Fibroblast of skin of right quadriceps (primary cell): ENCODE measurements at regions not wholly inside any gene's neighbourhood (a gene's known extent, or its start where the extent isn't known, plus 50 kb on each side); places are given as distances from the start of the nearest gene placed in this dataset.
A peak's percentile ranks its signal among the peaks of the same experiment; 100 is the strongest.
"Not testable (repeated sequence)": the region's sequence is repeated elsewhere in the genome, so short reads cannot be mapped to it uniquely, and the experiment has no call there.

Experiments
- DNase-seq: peaks from one replicate; pipeline ENCODE4 v3.0.0-alpha.2; 2013

DNA sequence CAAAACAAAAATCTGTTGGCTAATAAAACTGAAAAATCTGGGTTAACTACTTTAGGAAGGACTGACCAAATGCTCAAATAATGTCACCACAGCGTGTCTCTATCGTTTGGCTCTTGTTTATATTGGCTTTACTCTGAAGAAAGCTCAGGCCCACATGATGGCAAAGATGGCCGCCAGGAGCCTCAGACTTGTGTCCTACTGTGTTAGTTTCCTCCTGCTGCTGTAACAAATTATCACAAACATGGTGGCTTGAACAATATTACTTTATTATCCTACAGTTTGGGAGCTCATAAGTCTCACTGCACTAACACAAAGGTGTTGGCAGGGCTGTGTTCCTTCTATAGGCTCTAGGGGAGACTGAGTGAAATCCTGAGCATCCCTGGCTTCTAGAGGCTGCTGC lies 303.0 kb downstream of the DAD1 start:
- DNase-seq: no peak

- no peak for DNase-seq
These were observed 306.1 kb downstream of the DAD1 start for GRCh38 chr14:22282949-22283348.

GRCh38 chr14:22282417-22282816 lies 306.6 kb downstream of the DAD1 start:
- DNase-seq: no peak

DNA sequence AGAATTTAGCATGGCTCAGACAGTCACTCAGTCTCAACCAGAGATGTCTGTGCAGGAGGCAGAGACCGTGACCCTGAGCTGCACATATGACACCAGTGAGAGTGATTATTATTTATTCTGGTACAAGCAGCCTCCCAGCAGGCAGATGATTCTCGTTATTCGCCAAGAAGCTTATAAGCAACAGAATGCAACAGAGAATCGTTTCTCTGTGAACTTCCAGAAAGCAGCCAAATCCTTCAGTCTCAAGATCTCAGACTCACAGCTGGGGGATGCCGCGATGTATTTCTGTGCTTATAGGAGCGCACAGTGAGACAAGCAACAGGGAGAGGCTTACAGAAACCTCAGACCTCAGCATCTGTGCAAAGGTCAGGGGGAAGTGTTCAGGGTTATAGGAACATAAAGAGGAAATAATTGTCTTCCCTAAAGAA lies 307.6 kb downstream of the DAD1 start:
- not testable (repeated sequence) for DNase-seq

DNA sequence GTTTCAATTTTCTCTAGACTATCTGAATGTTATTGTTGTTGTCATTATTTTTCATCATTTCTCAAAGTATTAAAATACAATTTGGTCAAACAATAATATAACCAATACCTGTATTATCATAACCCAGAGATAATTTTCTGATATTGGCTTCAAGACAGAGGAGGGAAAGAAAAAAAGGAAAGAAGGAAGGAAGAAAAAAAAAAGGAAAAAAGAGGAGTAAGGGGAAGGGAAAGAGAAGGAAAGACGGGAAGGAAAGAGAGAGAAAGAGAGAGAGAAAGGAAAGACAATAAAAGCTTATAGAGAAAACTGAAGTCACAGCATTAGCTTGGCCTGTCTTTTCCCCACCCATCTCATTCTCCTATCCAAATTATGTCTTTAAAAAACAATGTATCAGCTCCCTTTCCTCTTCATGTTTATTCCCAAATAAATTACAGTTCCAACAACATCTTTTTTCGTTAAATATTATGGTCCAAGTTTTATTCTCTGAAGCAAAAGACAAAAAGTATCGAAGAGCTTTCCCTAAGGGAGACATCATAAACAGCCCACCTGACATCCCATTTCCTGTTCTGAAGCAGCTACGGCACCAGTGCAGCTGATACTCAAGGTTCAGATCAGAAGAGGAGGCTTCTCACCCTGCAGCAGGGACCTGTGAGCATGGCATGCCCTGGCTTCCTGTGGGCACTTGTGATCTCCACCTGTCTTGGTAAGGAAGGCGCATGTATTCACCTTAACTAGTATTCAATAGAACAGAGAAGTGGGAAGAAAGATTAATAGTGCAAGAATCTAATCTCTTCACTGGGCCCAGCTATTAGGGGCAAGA lies 308.3 kb downstream of the DAD1 start:
- DNase-seq: no peak

- DNase-seq: peak; percentile 14
These were observed 311.9 kb downstream of the DAD1 start for GRCh38 chr14:22276913-22277816.

DNA sequence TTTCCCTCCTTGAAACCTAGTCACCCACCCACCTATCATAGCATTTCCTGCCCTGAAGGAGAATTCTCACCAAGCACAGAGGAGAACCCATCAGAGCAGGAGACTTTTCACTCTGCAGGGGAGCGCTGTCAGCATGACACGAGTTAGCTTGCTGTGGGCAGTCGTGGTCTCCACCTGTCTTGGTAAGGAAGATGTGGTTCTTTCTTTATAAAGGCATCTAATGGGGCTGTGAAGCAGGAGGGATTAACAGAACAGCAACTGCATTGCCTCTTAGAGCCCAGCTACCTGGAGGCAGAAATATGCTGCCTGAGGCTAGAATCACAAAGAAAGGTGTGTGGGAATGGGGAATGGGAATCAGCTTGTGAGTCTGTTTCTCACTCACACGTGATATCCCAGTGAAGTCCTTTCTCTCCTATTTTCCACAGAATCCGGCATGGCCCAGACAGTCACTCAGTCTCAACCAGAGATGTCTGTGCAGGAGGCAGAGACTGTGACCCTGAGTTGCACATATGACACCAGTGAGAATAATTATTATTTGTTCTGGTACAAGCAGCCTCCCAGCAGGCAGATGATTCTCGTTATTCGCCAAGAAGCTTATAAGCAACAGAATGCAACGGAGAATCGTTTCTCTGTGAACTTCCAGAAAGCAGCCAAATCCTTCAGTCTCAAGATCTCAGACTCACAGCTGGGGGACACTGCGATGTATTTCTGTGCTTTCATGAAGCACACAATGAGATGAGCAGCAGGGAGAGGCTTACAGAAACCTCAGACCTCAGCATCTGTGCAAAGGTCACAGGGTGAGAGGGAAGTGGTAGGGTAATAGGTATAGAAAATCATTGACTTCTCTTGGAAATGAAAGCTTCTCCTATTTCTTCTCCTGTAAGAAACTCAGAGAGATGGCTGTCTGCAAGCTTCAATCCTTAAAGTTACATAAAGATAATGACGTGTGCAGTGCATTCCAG lies 316.9 kb downstream of the DAD1 start:
- DNase-seq: no peak

DNA sequence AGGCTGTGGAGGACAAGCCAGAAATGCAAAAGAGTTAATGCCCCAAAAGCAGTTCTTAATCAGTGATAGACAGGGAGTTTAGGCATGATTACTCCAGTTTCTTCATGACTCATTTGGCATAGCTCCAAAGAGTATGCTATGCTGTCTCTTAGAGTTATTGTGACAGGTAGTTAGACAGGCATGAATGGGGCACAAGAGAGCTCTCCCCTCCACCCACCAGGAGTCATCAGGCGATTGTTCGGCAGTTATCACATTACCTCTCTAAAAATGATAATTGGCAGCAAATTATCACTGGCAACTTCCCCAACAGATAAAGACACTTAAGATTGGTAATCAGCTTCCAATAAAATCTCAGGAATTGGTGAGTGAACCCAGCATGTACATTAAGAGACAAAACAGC lies 320.1 kb downstream of the DAD1 start:
- peak; percentile 39 for DNase-seq

DNA sequence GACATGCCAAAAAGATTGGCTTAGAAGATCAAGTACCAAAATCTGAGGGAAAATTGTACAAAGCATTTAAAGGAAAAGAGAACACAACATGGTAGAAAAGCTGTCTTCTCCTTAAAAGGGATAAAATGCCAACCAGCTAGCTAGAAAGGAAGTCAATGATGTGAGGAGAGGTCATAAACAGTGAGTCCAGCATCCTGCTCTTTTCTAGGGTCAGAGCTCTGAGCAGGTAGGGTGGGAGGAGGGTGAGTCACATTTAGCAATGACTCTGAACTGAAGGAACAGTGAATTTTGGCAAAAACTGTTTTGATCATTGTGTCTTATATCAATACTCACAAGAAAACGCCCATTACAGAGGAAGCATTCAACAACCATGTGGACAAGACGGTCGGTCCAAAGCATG lies 322.3 kb downstream of the DAD1 start:
- no peak for DNase-seq

- no peak for DNase-seq
These were observed 322.9 kb downstream of the DAD1 start for GRCh38 chr14:22266142-22266442.

DNA sequence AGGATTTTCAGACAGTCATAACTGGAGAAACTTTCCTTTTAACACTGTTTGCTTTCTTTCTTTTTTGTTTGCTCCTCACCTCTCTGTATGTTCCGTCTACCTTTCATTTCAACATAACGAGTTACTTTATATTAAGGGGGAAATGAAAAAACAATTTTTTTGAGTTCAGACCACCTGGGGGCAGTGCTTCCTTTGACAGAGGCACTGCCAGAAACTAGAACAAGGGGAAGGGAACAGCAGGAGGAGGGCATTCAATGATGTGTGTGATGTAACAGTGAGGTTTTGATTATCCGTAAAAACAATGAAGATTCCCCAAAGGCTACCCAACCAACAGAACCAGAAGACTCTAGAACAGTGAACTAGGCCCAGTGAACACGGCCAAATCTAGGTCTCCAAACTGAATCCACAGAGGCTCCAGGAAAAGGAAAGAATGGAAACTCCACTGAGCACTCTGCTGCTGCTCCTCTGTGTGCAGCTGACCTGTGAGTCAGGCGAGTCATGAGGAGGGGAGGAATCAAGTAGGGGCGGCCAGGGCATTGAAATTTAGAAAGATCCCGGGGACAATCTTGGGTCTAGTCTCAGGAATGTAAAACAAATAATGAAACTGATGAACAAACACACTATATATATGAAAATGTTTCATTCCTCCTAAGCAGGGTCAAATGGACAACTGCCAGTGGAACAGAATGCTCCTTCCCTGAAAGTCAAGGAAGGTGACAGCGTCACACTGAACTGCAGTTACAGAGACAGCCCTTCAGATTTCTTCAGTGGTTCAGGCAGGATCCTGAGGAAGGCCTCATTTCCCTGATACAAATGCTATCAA lies 323.5 kb downstream of the DAD1 start:
- no peak for DNase-seq

DNA sequence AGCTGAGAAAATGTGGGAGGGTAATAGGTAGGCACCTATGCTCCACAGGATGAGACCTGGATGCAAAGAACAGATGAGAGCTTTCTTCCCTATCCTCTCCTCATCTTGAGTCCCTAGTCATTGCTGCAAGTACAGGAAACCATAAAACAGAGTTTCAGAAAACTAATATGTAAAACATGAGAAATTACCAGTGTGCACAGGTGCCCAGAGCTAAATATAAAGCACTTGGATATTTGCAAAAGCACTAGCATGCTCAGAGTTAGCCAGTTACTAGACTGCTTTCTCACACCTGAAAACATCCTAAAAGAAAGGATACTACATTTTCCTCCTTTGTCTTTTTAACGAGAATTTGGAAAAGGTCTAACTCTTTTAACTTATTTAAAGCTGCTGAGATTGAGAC lies 324.3 kb downstream of the DAD1 start:
- no peak for DNase-seq

GRCh38 chr14:22263961-22264360 lies 325.1 kb downstream of the DAD1 start:
- DNase-seq: no peak

DNA sequence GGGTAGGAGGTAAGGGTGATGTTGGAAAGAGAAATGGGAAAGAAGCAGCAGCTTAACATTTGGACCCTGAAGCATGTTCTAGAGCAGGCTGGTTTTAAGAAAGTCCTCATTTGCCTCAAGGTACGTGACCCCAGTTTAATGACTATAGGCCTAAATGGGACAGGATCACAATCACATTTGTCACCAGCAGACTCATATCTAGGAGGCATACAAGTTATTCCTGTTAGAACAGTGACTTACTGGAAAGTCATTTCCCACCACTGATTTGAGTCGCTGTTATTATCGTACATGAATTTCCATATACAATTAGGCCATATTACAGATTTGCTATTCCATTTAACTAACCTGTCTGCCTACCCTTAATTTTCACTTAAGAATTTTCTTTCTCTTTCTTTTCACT lies 326.1 kb downstream of the DAD1 start:
- DNase-seq: no peak

DNA sequence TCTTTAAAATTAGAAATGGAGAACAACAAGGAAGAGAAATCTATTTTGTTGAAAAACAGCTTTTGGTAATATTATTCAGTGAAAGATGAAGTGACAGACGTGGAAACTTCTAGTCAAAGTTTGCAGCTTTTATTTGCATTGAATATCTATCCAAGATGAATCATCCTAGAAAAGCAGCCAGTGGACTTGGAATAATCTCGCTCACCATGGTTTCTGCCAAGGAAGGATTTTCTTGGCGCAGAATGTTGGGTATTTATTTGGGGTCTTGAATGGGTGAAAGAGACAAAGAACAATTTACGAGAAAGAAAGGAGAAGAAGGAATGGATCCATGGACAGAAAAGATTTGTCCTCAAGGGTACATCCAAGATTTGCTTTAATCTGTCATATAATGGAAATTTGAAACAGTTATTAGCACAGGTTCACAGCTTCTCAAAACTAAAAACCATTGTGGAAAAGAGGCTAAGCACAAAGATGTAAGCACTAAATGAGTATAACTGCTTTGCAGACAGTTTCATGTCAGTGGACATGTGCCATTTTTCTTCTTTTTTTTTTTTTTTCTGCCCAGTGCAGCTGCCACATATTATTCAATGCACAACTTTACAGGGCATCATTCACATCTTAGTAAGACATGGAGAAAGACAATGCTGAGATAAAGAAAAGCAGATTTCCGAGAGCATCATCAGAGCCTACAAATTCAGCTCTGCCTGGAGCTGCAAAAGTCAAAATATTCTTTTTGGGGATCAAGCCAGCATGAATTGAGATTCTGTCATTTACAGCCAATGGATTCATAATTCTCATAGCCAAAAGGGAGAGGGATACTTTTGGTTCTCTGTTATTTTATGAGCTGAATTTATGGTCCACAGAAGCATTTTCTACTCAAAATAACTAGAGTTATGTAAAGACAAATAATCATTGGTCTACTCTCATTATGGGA lies 333.7 kb downstream of the DAD1 start:
- DNase-seq: no peak

DNA sequence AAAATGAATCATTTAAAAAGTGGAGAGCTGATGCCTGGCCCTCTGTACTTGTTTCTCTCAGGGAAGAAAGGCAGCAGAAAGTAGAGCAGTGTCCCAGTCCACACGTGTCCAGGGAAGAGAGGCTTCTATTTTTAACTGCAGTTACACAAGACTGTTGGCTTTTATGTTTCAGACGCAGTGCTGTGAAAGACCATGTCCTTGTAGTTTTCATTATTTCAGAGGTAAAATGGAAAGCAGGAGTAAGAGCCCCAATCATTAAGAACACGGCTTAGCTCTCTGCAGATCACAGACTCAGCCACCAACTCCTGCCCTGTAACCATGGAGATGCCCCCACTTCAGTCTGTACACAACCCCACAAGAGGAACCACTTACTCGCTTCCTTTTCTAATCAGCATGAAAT lies 336.3 kb downstream of the DAD1 start:
- no peak for DNase-seq

DNA sequence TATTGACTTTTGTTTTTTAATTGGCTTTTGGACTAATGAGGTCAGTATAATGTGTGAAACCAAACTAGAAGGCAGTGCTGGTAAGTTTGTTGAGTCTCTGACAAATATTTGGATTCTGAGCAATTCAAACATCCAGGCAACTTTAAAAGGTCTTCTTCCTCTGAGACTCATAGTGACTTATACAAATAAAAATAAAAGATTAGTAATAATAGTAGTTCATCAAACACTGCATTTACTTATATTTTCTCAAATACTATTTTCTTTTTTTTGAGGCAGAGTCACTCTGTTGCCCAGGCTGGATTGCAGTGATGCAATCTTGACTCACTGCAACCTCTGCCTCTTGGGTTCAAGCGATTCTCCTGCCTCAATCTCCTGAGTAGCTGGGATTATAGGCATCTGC lies 337.9 kb downstream of the DAD1 start:
- DNase-seq: no peak

- DNase-seq: no peak
These were observed 339.3 kb downstream of the DAD1 start for GRCh38 chr14:22249770-22250169.

GRCh38 chr14:22243971-22244581 lies 344.9 kb downstream of the DAD1 start:
- no peak for DNase-seq

DNA sequence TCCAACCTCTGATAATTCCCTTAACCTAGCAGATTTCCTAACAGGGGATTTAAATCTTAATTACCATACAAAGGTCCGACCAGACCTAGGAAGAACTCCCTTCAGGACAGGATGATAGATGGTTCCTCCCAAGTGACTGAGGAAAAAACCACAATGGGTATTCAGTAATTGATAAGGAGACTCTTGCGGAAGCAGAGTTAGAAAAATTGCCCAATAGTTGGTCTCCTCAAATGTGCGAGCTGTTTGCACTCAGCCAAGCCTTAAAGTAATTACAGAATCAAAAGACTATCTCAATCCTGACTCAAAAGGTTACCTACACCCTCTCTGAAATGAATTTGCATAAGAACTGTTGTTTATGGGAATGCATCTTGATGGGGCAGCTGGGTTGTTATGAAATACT lies 350.7 kb downstream of the DAD1 start:
- DNase-seq: not testable (repeated sequence)

- DNase-seq: no peak
These were observed 355.6 kb downstream of the DAD1 start for GRCh38 chr14:22233377-22233776.
